GM18907 (cell line): ENCODE measurements at regions not wholly inside any gene's neighbourhood (a gene's known extent, or its start where the extent isn't known, plus 50 kb on each side); places are given as distances from the start of the nearest gene placed in this dataset.
A peak's percentile ranks its signal among the peaks of the same experiment; 100 is the strongest.

Experiments used
- ATAC-seq: cut with Tn5 transposase; IDR thresholded peaks from one replicate; pipeline ENCODE4 v1.9.1; 2021; ENCODE audit warnings: mild to moderate bottlenecking, moderate library complexity; ENCODE audit not compliant: unreplicated experiment

DNA sequence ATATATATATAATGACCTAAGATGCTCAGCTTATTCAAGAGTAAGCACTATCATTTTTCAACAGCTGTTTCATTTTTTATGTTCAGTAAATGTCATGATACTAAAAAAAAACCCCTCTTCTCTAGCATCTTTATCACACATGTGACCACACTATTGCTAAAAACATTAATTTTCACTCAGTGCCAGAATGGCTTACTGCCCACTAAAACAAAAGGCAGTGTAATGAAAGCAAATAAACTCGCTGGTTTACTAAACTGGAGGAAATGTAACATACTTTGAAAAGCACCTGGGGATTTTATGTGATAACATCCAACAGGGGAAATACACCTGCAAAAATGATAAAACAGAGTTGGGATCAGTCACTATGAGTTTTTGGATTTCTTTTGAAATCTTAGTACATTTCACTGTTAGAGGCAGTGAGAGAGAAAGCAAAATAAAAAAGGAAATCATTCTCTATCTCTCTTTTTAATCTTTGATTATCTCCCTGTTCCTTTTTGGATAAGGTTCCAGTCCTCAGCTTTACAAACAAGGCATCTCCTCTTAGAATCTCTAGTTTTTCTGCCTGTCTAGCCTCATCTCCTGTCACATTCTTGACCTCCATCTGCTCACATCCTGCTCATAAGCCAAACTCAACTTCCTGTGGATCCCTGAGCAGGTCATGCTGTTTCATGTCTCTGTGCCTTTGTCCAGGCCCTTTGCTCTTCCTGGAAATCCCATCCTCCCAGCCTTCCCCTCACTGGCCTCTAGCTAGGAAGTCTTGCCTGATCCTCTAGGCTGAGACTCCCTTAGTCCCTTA is 338.0 kb downstream of the MAN2A1 start:
- peak; percentile 50 for ATAC-seq

DNA sequence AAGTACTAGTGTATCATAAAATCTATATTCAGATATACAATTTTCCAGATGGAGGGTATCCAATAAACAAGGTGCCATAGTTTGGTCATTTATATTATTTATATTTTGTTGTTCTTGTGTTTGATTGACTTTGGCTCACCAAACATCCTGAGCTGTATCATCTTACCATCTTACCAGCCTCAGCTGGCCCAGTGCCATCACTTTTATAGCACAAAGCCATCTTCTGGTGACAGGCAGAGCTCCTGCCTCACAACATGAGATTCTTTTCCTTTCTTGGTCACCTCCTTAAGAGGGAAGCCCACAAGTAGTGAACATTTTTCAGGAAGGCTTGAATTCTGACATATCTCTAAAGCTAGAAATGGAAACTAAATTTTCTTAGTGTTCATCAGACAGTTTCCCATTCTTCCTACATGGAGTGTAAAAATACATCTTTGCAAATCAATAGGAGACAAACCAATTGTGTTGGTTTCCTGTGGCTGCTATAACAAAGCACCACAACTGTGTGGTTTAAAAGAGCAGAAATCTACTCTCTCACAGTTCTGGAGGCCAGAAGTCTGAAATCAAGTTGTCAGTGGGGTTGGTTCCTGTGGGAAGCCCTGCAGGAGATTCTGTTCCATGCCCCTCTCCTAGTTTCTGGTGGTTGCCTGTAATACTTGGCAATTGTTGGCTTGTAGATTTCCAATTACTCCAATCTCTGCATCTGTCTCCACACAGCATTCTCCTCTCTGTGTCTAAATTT is 341.8 kb downstream of the MAN2A1 start:
- no peak for ATAC-seq

DNA sequence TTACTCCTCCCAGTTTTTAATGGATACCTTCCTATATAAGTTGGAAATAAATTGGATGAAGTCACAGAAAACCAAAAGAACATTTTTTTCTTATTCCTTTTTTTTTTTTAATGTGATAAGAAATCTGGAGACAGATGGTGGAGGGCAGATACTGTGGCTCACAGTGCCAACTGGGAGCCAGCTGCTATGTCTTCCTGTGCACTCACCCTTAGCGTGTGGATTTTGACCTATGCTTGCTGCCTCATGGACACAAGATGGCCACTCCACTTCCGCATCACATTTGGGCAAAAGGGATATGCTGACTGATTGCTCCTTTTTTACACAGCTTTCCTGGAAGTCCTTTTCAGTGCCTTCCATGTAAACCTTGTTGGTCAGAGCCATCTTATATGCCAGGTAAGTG is 342.6 kb downstream of the MAN2A1 start:
- ATAC-seq = no peak

DNA sequence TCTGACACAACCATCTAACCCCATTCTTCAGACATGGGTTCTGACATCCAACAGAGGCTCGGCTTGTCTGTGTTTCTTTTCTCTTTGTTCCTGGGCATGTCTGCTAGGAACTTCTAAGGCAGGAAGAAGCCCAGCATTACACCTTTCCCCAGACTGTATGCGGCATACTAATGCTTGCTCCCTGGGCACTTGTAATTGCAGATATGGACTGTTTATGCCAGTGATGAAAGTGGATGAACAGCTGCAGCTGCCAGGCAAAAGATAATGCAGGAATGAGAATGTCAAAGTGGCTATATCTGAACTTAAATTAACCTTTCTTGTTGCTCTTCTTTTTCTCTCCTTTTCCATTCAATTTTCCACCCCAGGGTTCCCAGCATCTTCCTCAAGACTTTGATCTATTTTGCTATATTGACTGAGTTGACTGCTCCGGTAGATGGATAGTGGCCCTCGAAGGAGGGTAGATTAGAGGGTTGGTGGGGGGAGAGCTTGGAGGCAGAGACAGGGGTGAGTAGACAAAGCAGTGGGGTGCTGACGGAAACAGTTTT is 344.4 kb downstream of the MAN2A1 start:
- ATAC-seq = no peak

DNA sequence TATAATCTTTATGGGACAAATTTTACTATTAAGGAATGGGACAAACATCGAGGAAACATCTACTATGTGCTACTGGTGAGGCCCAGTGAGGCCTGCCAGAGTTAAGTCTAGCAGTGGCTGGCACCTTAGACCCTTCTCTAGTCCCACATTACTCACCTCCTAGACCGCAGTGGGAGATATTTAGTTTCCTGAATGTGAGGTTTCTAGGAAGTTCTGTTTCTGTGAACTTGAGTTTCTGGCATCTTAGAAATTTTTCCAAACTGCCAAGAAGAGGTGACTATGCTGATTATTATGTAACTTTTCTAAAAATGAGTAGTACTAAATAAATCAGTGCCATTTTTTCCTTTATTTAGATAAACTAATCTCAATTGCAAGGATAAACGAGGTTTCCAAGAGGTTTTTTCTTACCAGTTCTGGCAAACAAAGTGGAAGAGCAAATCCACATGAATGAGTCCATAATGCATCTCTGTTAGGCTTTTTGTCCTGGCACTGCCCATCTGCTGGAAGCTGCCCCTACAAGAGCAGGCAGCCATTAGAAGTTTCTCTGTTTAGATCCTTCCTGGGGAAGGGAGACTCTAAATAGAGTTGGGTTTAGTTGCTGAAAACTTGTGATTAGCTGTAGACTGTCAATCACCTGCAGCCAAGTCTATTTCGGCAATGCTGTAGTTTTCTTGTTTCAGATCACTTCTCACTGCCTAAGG is 348.7 kb downstream of the MAN2A1 start:
- ATAC-seq = no peak

DNA sequence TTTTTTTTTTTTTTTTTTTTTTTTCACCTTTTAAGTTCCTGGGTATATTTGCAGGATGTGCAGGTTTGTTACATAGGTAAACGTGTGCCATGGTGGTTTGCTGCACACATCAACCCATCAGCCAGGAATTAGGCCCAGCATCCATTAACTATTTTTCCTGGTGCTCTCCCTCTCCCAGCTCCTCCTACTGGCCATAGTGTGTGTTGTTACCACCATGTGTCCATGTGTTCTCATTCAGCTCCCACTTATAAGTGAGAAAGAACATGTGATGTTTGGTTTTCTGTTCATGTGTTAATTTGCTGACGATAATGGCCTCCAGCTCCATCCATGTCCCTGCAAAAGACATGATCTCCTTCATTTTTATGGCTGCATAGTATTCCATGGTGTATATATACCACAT is 350.5 kb downstream of the MAN2A1 start:
- no peak for ATAC-seq

DNA sequence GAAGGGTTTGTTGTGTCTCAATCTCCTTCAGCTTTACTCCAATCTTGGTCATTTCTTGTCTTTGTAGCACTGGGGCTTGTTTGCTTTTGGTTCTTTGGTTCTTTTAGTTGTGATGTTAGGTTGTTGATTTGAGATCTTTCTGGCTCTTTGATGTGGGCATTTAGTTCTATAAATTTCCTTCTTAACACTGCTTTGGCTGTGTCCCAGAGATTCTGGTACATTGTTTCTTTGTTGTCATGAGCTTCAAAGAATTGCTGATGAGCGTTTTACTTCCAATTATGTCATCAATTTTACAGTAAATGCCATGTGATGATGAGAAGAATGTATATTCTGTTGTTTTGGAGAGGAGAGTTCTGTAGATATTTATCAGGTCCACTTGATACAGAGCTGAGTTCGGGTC is 353.3 kb downstream of the MAN2A1 start:
- ATAC-seq = no peak

DNA sequence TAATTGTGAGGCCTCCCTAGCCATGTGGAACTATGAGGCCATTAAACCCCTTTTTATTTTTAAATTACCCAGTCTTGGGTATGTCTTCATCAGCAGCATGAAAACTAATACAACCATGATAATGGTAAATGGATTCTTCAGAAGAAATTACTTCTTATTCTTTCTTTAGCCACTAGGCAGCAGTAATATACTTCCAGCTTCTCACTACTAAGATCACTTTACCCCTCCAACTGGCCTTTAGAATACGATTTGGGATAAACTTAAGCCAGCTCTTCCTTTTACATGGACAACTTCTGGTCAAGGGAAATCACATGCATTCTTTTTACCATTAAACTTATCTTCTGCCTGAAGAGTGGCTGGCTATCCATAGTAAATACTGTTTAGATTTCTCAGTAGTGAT is 355.4 kb downstream of the MAN2A1 start:
- no peak for ATAC-seq

DNA sequence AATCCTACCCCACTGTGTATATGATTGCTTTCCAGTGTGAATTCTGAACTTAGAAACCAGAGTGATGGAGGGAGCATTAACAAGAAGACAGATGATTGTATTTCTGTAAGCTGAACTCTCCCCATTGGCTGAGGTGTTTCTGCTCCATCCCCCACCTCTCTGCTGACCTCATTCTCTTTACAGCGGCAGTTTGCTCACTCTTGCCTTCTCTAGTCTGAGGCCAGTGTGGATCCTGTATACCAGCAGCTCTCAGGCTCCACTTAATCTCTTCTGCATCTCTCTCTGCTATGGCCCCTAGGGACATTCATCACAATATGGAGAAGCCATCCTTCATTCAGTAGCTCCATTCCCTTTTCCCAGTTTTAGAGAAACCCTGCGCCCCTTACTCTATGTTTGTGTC is 358.8 kb downstream of the MAN2A1 start:
- ATAC-seq = no peak

DNA sequence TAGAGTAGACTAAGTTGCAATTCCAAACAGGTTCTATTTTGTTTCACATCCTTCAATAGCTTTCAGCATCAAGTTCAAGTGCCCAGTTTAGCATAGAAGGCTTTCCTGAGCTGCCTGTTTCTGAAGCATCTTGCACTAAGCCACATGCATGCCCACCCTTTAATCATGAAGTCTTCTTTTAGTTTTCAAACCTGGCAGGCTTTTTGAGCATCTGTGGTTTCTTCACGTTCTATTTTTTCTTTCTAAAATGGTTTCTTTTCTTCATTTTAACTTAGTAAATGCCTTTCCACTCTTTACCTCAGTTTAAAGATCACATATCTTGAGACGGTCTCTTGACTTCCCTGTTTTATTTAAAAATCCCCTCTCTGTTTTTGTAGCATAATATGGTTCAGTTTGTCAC is 360.1 kb downstream of the MAN2A1 start:
- ATAC-seq = no peak

DNA sequence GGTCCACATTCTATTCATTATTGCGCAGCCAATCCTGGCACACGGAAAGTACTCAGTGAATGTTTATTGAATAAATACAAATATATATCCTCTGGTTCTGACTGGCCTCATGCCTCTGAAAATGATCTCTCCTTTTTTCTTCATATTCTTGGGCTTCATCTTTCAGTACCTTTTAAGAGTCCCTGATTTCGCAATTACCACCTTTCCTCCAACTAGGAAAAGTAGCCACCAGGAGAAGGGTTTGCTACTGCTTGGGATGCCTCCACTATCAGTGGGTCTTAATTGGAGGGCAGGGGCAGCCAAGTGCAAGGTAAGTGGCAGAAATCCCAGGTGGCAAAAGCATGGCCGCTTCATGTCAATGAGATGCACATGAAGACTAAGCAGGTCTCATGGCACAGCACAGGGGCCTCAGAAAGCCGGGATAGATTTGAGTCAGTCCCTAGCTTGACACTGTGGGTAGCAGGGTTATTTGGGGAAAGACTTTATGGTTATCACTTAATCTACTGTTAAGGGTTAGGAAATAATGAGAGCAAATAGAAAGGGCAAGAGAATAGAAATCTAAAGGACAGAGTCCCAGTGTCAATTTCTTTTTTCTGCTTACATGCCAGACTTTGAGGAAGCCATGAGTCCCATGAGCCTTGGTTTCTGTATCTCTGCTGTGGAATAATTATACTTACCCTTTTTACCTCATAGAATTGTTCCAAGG is 361.1 kb downstream of the MAN2A1 start:
- no peak for ATAC-seq

DNA sequence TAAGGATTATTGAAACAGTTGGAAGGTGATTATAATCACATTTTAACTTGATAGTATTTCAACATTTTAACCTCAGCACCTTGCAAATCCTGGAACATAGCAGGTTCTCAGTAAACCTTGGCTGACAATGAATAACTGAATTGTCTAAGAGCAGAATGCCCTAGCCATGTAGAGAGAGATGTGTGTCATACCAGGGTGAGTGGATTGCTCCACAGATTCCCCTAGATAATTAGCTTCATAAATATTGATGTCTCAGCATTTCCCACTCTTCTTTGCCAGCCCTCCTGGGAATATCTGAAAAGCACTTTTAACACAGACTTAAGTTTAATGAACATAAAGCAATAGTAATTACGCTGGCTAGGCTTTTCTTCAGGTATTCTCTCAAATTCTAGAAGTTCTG is 363.5 kb downstream of the MAN2A1 start:
- no peak for ATAC-seq

DNA sequence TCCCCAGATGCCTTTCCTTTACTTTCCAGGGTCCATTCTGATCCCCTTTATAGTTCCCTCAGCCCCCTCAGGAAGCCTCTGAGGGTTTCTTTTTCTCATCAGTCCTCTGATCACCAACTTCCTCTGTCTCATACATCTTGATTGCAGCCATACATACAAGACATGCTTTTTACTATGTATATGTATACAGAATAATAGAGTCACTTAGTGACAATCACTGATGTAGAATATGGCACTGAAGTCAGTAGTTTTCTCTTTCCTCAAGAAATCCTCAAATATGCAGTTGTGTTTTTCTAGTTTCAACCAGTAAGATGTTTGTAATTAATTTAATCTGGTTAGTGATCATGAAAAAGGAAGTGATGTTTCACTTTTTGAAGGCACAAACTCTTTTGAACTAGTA is 364.1 kb downstream of the MAN2A1 start:
- ATAC-seq = peak; percentile 44

DNA sequence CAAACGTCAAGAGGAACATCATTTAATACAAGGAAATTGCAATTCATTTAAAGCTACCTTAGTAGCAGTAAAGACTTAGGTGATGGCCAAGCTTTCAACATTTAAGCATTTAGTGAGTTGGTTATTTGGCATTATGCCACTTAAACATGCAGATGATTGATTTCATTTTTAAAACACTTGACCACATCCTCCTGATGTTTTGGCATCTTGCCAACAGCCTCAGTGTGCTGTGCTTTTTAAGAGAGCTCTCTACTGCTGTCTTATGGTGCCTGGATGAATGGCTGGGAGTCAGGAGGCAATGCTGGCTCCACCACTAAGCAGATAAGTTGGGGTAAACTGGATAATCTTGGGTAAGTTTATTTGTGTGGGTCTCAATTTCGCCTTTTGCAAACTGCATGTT is 364.5 kb downstream of the MAN2A1 start:
- ATAC-seq = peak; percentile 93

DNA sequence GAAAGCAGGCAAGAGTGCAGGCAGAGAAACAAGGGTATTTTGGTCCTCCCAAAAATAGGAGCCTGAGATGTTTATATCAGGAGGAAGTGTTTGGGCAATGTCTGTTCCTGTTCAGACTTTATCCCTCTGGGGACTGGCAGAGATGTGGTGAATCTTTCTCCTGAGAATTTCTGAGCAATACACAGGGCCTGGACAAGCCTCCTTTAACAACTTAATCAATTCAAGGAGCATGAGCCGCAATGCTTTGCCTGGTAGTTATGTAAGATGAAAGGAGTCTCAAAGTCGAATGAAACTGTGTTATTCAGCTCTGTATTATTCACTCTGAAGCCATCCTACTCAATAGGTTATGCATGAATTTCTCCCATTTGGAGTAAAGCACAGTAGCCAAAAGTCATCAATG is 365.6 kb downstream of the MAN2A1 start:
- ATAC-seq = no peak

DNA sequence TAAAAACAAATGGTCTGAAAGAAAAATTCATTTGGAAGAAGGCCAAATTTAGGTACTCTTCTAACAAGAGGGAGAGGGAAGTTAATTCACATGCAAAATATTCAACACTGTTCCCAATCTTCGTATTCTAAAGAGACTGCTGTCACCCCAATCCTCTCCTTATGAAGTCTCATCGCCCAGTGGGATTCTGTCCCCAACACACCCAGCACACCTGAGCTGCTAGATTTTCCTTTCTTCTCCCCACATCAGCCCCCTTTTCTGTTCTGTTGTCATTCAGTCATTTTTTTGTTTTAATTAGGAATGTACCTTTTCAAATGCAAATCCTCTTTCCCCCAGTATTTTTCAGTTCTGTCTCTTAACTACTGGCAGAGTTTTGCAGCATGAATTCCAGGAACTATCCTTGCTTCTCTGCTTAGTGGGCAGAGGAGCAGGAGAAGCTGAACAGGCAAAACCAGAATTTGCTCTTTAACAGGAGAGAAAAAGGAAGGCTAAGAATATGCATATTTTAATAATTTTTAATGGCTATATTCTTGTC is 366.9 kb downstream of the MAN2A1 start:
- ATAC-seq = no peak

DNA sequence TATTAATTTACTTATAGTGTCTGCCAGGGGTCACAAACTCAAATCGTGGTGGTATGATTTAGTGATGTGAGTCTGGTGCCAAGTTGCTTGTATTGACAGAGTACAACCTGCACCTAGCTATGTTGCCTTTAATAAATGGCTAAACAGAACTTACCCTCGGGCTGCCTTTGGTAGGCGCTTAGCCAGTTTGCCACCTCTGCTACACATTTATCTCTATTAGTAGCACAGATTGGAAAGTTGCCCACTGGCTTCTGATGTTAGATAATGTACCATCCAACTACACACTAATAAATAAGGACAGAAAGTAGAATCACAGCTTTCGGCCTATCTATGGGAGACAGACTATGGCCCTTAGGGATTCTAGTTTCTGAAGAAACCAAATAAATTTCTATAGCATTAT is 368.4 kb downstream of the MAN2A1 start:
- ATAC-seq = no peak

DNA sequence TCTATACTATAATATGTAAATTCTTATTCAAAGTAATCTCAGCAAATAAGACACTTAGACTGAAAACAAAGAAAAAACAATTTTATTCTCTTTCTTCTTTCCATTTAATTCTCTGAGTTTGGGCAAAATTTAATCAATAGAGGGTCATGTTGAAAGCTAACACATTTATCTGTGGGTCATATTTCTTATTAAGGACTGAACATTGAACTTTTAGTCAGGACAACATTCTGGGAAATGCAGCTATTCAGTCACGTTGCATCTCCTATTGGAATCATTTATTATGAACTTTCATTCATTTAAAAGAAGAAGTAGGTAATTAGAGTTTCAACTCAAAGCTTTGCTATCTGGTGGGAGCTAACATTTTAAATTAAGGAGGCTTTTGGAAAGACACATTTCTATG is 372.5 kb downstream of the MAN2A1 start:
- ATAC-seq = no peak

DNA sequence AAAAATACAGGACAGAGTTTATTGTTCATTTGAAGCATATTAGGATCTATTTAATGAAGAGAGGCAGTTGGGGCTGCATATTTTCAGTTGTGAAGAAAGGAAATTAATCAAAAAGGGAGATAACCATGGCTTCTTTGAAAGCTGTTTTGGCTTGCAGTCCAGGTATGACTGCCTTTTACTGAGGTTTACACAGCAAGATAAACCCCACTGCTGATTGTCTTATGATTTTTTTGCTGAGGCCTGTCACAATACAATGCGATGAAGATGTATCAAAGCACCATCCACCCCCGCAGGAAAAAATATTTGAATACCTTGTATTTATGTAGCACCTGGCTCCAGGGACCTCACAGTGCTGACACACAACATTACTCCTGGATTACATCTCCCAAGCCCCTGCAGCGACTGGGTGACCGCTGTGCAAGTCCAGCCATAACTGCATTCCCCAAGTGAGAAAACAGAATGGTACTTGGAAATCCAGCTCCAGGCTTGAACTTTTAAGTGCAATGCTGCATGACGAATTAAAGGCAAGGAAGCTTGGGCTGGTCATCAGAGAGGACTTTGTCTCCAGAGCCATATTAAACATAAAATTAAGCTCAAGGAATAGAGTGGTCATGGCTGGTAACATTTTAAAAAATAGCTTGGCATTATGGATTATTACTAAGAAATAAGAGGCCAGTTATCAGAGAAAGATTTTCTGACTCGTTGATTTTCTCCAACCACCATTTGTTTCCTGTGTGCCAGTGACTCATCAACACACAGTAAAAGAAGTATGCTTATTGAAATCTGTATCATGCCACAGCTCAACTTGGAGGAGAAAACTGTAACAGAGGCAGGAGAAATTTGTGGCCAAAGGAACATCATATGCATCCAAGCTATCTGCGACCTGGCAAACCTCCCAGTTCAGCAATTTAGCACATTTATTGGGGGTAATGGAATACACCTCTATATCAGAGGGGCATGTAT is 374.2 kb downstream of the MAN2A1 start:
- ATAC-seq = no peak
